Fibroblast of lung (primary cell): ENCODE measurements at regions not wholly inside any gene's neighbourhood (a gene's known extent, or its start where the extent isn't known, plus 50 kb on each side); places are given as distances from the start of the nearest gene placed in this dataset.

ENCODE experiments used
- DNase-seq, 2 donors: peaks; one replicate each; pipeline versions ENCODE4 v3.0.0 to v3.0.0-alpha.2; 2010; ENCODE audit warnings: low read depth in 2 of 2
- H2AFZ ChIP-seq: 2 replicates; pipeline ENCODE4 v1.5.1; 2012; ENCODE audit warnings: low read length, control low read depth, inconsistent platforms
- H3K27ac ChIP-seq: 2 replicates; pipeline ENCODE4 v1.5.1; 2011; ENCODE audit warnings: low read length, control low read depth; ENCODE audit not compliant: insufficient read depth
- H3K27me3 ChIP-seq: 2 replicates; pipeline ENCODE4 v1.5.1; 2011; ENCODE audit warnings: mild to moderate bottlenecking, low read length; ENCODE audit not compliant: control insufficient read depth, insufficient read depth
- H3K36me3 ChIP-seq: 2 replicates; pipeline ENCODE4 v1.5.1; 2011; ENCODE audit warnings: low read length; ENCODE audit not compliant: control insufficient read depth, insufficient read depth
- H3K4me1 ChIP-seq: 2 replicates; pipeline ENCODE4 v1.5.1; 2011; ENCODE audit warnings: low read length; ENCODE audit not compliant: control insufficient read depth, insufficient read depth; ENCODE audit errors: extremely low read depth
- H3K4me2 ChIP-seq: 2 replicates; pipeline ENCODE4 v1.5.1; 2011; ENCODE audit warnings: low read length, control low read depth; ENCODE audit not compliant: insufficient read depth; ENCODE audit errors: extremely low read depth
- H3K4me3 ChIP-seq, 4 experiments: fragments of 200-600 bp in 1 of 4; sonication (generic) in 1 of 4; replicated peaks in 1 of 4; 2 replicates each; pipeline ENCODE4 v1.5.1; 2011 to 2016; ENCODE audit warnings: low read length in 4 of 4, low read depth in 3 of 4, mild to moderate bottlenecking in 3 of 4, control low read depth in 2 of 4, inconsistent platforms in 1 of 4, mixed read lengths in 1 of 4; ENCODE audit not compliant: insufficient read depth in 1 of 4; ENCODE audit errors: control extremely low read depth in 1 of 4
- H3K79me2 ChIP-seq: 2 replicates; pipeline ENCODE4 v1.5.1; 2012; ENCODE audit warnings: mild to moderate bottlenecking, low read length, inconsistent platforms; ENCODE audit not compliant: control insufficient read depth, insufficient read depth
- H3K9ac ChIP-seq: 2 replicates; pipeline ENCODE4 v1.5.1; 2011; ENCODE audit warnings: mild to moderate bottlenecking, low read length, control low read depth; ENCODE audit not compliant: insufficient read depth
- H3K9me3 ChIP-seq: 2 replicates; pipeline ENCODE4 v1.5.1; 2012; ENCODE audit warnings: low read depth, low read length; ENCODE audit not compliant: control insufficient read depth, insufficient read depth
- H4K20me1 ChIP-seq: 2 replicates; pipeline ENCODE4 v1.5.1; 2011; ENCODE audit warnings: low read length; ENCODE audit not compliant: control insufficient read depth, insufficient read depth; ENCODE audit errors: extremely low read depth
- CTCF ChIP-seq, 2 donors: IDR thresholded peaks in 1 of 2; conservative IDR thresholded peaks in 1 of 2; 1 replicate in 1 of 2; 2 replicates in 1 of 2; pipeline ENCODE4 v1.5.1; 2011 to 2012; ENCODE audit warnings: low read length in 2 of 2, control low read depth in 1 of 2, inconsistent platforms in 1 of 2, low read depth in 1 of 2, mild to moderate bottlenecking in 1 of 2
- EZH2 ChIP-seq: IDR thresholded peaks from 2 replicates; pipeline ENCODE4 v1.5.1; 2012; ENCODE audit warnings: low read length, control low read depth, mild to moderate bottlenecking; ENCODE audit errors: missing control alignments

- Histone ChIP-seq H3K36me3 (no peaks in the 10 kb centered on the region), H3K9me3 (no peaks in the 10 kb centered on the region), H2AFZ (no peak overlapping the region), H3K4me1 (no peaks in the 10 kb centered on the region), H3K27ac (no peak overlapping the region), H3K9ac (no peak overlapping the region), H4K20me1 (no peaks in the 10 kb centered on the region), H3K4me2 (no peak overlapping the region), H3K27me3 (no peaks in the 10 kb centered on the region), H3K4me3 (no peak overlapping the region), H3K79me2 (no peaks in the 10 kb centered on the region)
- DNase-seq: no peak
- TF ChIP-seq CTCF (conservative IDR thresholded peaks at IDR 0.05 in 1 of 2, IDR thresholded peaks at IDR 0.05 in 1 of 2; ENCODE audit: low read depth in 1 of 2, low read length in 2 of 2) (no peak), EZH2 (no peak)
Measured at GRCh38 chr18:55069497-55069896, 110.2 kb upstream of the CCDC68 start.

- Histone ChIP-seq H3K4me2 (no peak overlapping the region), H3K27me3 (no peaks in the 10 kb centered on the region), H3K4me3 (no peak overlapping the region), H3K36me3 (no peaks in the 10 kb centered on the region), H3K9ac (no peak overlapping the region), H3K4me1 (no peaks in the 10 kb centered on the region), H3K79me2 (no peaks in the 10 kb centered on the region), H4K20me1 (no peaks in the 10 kb centered on the region), H3K9me3 (no peaks in the 10 kb centered on the region), H3K27ac (no peak overlapping the region), H2AFZ (no peak overlapping the region)
- TF ChIP-seq EZH2 (no peak), CTCF (conservative IDR thresholded peaks at IDR 0.05 in 1 of 2, IDR thresholded peaks at IDR 0.05 in 1 of 2; ENCODE audit: low read depth in 1 of 2, low read length in 2 of 2) (no peak)
- DNase-seq: no peak
Measured at GRCh38 chr18:55064760-55065159, 105.5 kb upstream of the CCDC68 start.

- Histone ChIP-seq H4K20me1 (no peaks in the 10 kb centered on the region), H3K9ac (no peak overlapping the region), H3K4me1 (no peaks in the 10 kb centered on the region), H3K27ac (no peak overlapping the region), H3K36me3 (no peaks in the 10 kb centered on the region), H3K4me3 (no peak overlapping the region), H3K79me2 (no peaks in the 10 kb centered on the region), H3K9me3 (no peaks in the 10 kb centered on the region), H3K4me2 (no peak overlapping the region), H2AFZ (no peak overlapping the region), H3K27me3 (no peaks in the 10 kb centered on the region)
- no peak for TF ChIP-seq CTCF (conservative IDR thresholded peaks at IDR 0.05 in 1 of 2, IDR thresholded peaks at IDR 0.05 in 1 of 2; ENCODE audit: low read depth in 1 of 2, low read length in 2 of 2)
- TF ChIP-seq EZH2: no peak
- DNase-seq: no peak
Measured at GRCh38 chr18:55064073-55064472, 104.8 kb upstream of the CCDC68 start.
